K562 (cell line): ENCODE measurements at regions not wholly inside any gene's neighbourhood (a gene's known extent, or its start where the extent isn't known, plus 50 kb on each side); places are given as distances from the start of the nearest gene placed in this dataset.

Source experiments
- ATAC-seq: fragments of 200-7000 bp; cut with Tn5 transposase; 3 replicates; pipeline ENCODE4 v1.9.1; 2020; ENCODE audit warnings: moderate library complexity
- BruUV-seq: library from RNA; stranded (reverse); fragments of 400-500 nt; replicated peaks from 2 replicates; lab custom pipeline; 2021; lab: Mats Ljungman, UMichigan
- CTCF ChIA-PET: fragments of 300-600 bp; formaldehyde crosslinking; extraction: SDS; loops from one replicate; lab custom pipeline; 2021; ENCODE audit warnings: low intra/inter-chr PET ratio; lab: Yijun Ruan, JAX
- POLR2A ChIA-PET: fragments of 300-600, 350-650 bp; sonication (Branson Sonifier 250); formaldehyde crosslinking; extraction: SDS; loops from one replicate; lab custom pipeline; 2021; ENCODE audit warnings: antibody characterized with exemption, inconsistent platforms; lab: Yijun Ruan, JAX
- DNase-seq, 4 experiments: peaks; one replicate each; pipeline versions ENCODE4 v3.0.0 to v3.0.0-alpha.2; 2011 to 2018; ENCODE audit warnings: low spot score in 3 of 4, mixed read lengths in 3 of 4; ENCODE audit errors: extremely low read depth in 1 of 4
- FAIRE-seq: peaks from 2 replicates; lab custom pipeline; 2011; peaks lifted over from hg19 to GRCh38; lab: Jason Lieb, UNC
- H2AFZ ChIP-seq: 2 replicates; pipeline ENCODE4 v1.6.0; 2011; ENCODE audit warnings: low read depth, low read length, control low read depth, inconsistent platforms
- H3K27ac ChIP-seq: fragments of 200-600 bp; 3 replicates; pipeline ENCODE4 v1.8.0; 2011; ENCODE audit warnings: low read depth, mild to moderate bottlenecking, control low read depth, inconsistent platforms, low read length, moderate library complexity, mixed read lengths; ENCODE audit errors: extremely low read depth
- H3K27me3 ChIP-seq, 2 experiments: fragments of 300-600 bp in 1 of 2; 2 replicates in 1 of 2; 3 replicates in 1 of 2; pipeline versions ENCODE4 v1.6.0 to v1.8.0; 2011; ENCODE audit warnings: inconsistent platforms in 2 of 2, low read length in 2 of 2, mild to moderate bottlenecking in 1 of 2, mixed read lengths in 1 of 2, moderate library complexity in 1 of 2; ENCODE audit not compliant: control insufficient read depth in 2 of 2, insufficient read depth in 2 of 2
- H3K36me3 ChIP-seq: fragments of 300-600 bp; 3 replicates; pipeline ENCODE4 v1.8.0; 2011; ENCODE audit warnings: mild to moderate bottlenecking, low read length, inconsistent platforms; ENCODE audit not compliant: control insufficient read depth, insufficient read depth
- H3K4me1 ChIP-seq, 2 experiments: fragments of 200-600 bp in 1 of 2; replicated peaks in 1 of 2; 2 replicates in 1 of 2; 3 replicates in 1 of 2; pipeline versions ENCODE4 v1.5.1 to v1.8.0; 2011; ENCODE audit warnings: inconsistent platforms in 2 of 2, low read length in 2 of 2, mild to moderate bottlenecking in 1 of 2, mixed read lengths in 1 of 2, moderate library complexity in 1 of 2; ENCODE audit not compliant: control insufficient read depth in 2 of 2, insufficient read depth in 2 of 2
- H3K4me2 ChIP-seq: 2 replicates; pipeline ENCODE4 v1.6.1; 2011; ENCODE audit warnings: low read length, control low read depth, inconsistent platforms, mixed read lengths; ENCODE audit not compliant: insufficient read depth
- H3K4me3 ChIP-seq: fragments of 200-600 bp; sonication (generic), shearing (Covaris generic); 2 replicates; pipeline ENCODE4 v1.5.1; 2016; ENCODE audit warnings: control low read depth, inconsistent platforms
- H3K79me2 ChIP-seq: fragments of 200-600 bp; 3 replicates; pipeline ENCODE4 v1.8.0; 2011; ENCODE audit warnings: low read length, inconsistent platforms; ENCODE audit not compliant: control insufficient read depth, insufficient read depth
- H3K9ac ChIP-seq, 2 experiments: 2 replicates each; pipeline versions ENCODE4 v1.6.0 to v1.6.1; 2011; ENCODE audit warnings: low read depth in 2 of 2, low read length in 2 of 2, control low read depth in 1 of 2, inconsistent platforms in 1 of 2, mild to moderate bottlenecking in 1 of 2, mixed read lengths in 1 of 2; ENCODE audit not compliant: insufficient read depth in 1 of 2
- H3K9me1 ChIP-seq: one replicate; pipeline ENCODE4 v1.6.0; 2011; ENCODE audit warnings: inconsistent platforms, mild to moderate bottlenecking, low read length, moderate library complexity; ENCODE audit not compliant: control insufficient read depth, insufficient read depth
- H3K9me3 ChIP-seq: replicated peaks from 2 replicates; pipeline ENCODE4 v1.5.1; 2011; ENCODE audit warnings: low read depth, low read length, inconsistent platforms; ENCODE audit not compliant: control insufficient read depth, insufficient read depth
- H4K20me1 ChIP-seq: replicated peaks from 2 replicates; pipeline ENCODE4 v1.6.1; 2011; ENCODE audit warnings: low read length, inconsistent platforms, mixed read lengths; ENCODE audit not compliant: control insufficient read depth, insufficient read depth
- CREB1 ChIP-seq, 2 experiments: sonication (generic) in 1 of 2; formaldehyde crosslinking in 1 of 2; IDR thresholded peaks; 2 replicates each; pipeline versions ENCODE4 v1.6.1 to v1.8.0; 2012 to 2022; ENCODE audit warnings: inconsistent platforms in 1 of 2, mild to moderate bottlenecking in 1 of 2, missing genetic modification reagents in 1 of 2, moderate library complexity in 1 of 2
- FOXJ2 ChIP-seq: fragments of 200-800 bp; sonication (Bioruptor generic); IDR thresholded peaks from 2 replicates; pipeline ENCODE4 v1.6.1; 2016; ENCODE audit warnings: missing genetic modification characterization, missing compliant biosample characterization
- ILF3 ChIP-seq: fragments of 450-650 bp; IDR thresholded peaks from 2 replicates; pipeline ENCODE4 v1.6.1; 2018; ENCODE audit warnings: antibody characterized with exemption, mild to moderate bottlenecking, moderate library complexity, borderline replicate concordance
- ZNF436 ChIP-seq: fragments of 250-450, 450-650 bp; sonication (Bioruptor Pico); formaldehyde crosslinking; IDR thresholded peaks from 2 replicates; pipeline ENCODE4 v1.7.0; 2020; ENCODE audit warnings: mild to moderate bottlenecking
- ZNF79 ChIP-seq: fragments of 250-450 bp; sonication (Bioruptor Pico); IDR thresholded peaks from 2 replicates; pipeline ENCODE4 v1.4.0; 2020; ENCODE audit warnings: low read depth, mild to moderate bottlenecking, moderate library complexity
- WGBS: fragments of 100-300 bp; shearing (Covaris generic); methylation state at CpG from one replicate; pipeline ENCODE4 v1.1.6; 2016; ENCODE audit warnings: low coverage, mixed read lengths; ENCODE audit not compliant: insufficient coverage; ENCODE audit errors: missing lambda C conversion rate; 5-methylcytosine and 5-hydroxymethylcytosine counted together
- in situ Hi-C: fragments of 300-500 bp; cut with MboI; formaldehyde crosslinking; loops from 4 replicates; pipeline ENCODE4 v1.15.0; 2018; ENCODE audit warnings: inconsistent platforms, mixed read lengths
- intact Hi-C: fragments of 100-400 bp; cut with micrococcal nuclease; formaldehyde crosslinking; loops from 2 replicates; pipeline ENCODE4 v1.14.2; 2022
- TF ChIP-seq, protein P1 (sequence below): sonication (generic); formaldehyde crosslinking; IDR thresholded peaks from 2 replicates; pipeline ENCODE4 v1.8.1; 2023; ENCODE audit warnings: mild to moderate bottlenecking, missing genetic modification reagents

DNA sequence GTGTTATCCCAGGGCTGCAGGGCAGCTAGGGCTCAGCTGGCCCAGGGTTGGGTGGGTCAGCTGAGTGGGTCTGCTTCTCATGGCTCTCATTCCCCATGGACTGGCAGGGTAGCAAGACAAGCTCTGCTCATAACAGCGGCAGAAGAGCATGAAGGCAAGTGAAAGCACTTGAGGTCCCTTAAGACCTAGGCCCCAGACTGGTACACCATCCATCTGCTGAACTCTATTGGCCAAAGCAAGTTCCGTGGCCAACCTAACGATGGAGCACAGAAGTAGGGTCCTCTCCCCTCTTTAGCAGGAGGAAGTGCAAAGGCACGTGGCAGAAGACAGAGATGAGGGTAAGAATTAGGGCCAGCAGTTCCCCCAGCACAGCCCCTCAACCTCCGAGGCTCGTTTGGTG is 174.3 kb upstream of the TOPAZ1 start:
- H3K79me2 ChIP-seq, result no peaks in the 10 kb centered on the region
- H3K4me3 ChIP-seq, result no peak overlapping the region
- in situ Hi-C loops (no loop called here), intact Hi-C loops (no loop called here)
- no peak overlapping the region for H3K9ac ChIP-seq
- no peaks in the 10 kb centered on the region for H3K9me3 ChIP-seq
- no peak overlapping the region for H3K4me2 ChIP-seq
- no peak overlapping the region for H2AFZ ChIP-seq
- ATAC-seq (no peak), FAIRE-seq (no peak), DNase-seq (no peak)
- H3K27ac ChIP-seq, result no peak overlapping the region
- 0% methylated on average over 6 of the region's 6 CpGs for WGBS
- H3K4me1 ChIP-seq, result no peaks in the 10 kb centered on the region; a peak in 1 of 5 replicates
- no peaks in the 10 kb centered on the region for H3K9me1 ChIP-seq
- TF ChIP-seq ZNF436 (CRISPR knock-in tag) (no peak), CREB1 (IDR thresholded peaks at IDR 0.05) (no peak), CREB1 (CRISPR knock-in tag; IDR thresholded peaks at IDR 0.05) (no peak), FOXJ2 (no peak)
- ChIA-PET CTCF (no interaction called here), POLR2A (interaction anchor here (0.6 to 1.2 kb wide), 3 partner anchors 11 to 176 kb away, joined by 3 to 4 read pairs (median 3); no protein-coding TSS in a partner anchor)
- H3K36me3 ChIP-seq, result no peaks in the 10 kb centered on the region
- no TSS peak for BruUV-seq
- no peaks in the 10 kb centered on the region for H4K20me1 ChIP-seq
- peaks cover 27 to 40% of the 10 kb centered on the region in 2 experiments; a peak in 4 of 5 replicates for H3K27me3 ChIP-seq

DNA sequence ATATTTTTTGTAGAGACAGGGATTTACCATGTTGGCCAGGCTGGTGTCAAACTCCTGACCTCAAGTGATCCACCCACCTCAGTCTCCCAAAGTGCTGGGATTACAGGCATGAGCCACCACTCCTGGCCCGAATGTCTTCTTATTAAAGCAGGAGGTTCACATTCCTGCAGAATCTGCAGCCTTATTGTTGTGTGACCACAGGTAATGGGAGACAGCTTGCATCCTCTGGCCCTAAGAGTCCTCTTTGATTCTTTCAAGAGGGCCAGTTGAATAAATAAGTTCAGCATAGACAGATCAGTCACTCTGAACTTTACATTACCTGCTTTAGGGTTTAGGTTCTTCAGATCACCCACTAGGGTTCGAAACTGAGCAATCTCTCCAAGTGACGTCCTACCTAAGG is 172.9 kb upstream of the TOPAZ1 start:
- ChIA-PET POLR2A (interaction anchor here (1.2 kb wide), 1 partner anchor 9 kb away, joined by 4 read pairs; no protein-coding TSS in a partner anchor), CTCF (no interaction called here)
- BruUV-seq, result no TSS peak
- H3K9ac ChIP-seq, result no peak overlapping the region
- H3K27me3 ChIP-seq, result peaks cover 23 to 41% of the 10 kb centered on the region in 2 experiments; a peak in 4 of 5 replicates
- no peaks in the 10 kb centered on the region; a peak in 1 of 5 replicates for H3K4me1 ChIP-seq
- 1% methylated on average over 3 of the region's 3 CpGs for WGBS
- H3K9me3 ChIP-seq, result no peaks in the 10 kb centered on the region
- no peak for TF ChIP-seq ILF3
- no peak for TF ChIP-seq ZNF79 (CRISPR knock-in tag)
- TF ChIP-seq, protein P1, sequence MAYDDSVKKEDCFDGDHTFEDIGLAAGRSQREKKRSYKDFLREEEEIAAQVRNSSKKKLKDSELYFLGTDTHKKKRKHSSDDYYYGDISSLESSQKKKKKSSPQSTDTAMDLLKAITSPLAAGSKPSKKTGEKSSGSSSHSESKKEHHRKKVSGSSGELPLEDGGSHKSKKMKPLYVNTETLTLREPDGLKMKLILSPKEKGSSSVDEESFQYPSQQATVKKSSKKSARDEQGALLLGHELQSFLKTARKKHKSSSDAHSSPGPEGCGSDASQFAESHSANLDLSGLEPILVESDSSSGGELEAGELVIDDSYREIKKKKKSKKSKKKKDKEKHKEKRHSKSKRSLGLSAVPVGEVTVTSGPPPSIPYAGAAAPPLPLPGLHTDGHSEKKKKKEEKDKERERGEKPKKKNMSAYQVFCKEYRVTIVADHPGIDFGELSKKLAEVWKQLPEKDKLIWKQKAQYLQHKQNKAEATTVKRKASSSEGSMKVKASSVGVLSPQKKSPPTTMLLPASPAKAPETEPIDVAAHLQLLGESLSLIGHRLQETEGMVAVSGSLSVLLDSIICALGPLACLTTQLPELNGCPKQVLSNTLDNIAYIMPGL, result no peak
- no peaks in the 10 kb centered on the region for H3K79me2 ChIP-seq
- DNase-seq (no peak), FAIRE-seq (no peak), ATAC-seq (no peak)
- no peaks in the 10 kb centered on the region for H3K36me3 ChIP-seq
- no peak overlapping the region for H3K27ac ChIP-seq
- H3K4me2 ChIP-seq, result no peak overlapping the region
- in situ Hi-C loops, result no loop called here
- H2AFZ ChIP-seq, result no peak overlapping the region
- intact Hi-C loops, result no loop called here
- H4K20me1 ChIP-seq, result no peaks in the 10 kb centered on the region
- no peak overlapping the region for H3K4me3 ChIP-seq
- H3K9me1 ChIP-seq, result no peaks in the 10 kb centered on the region
